ENCODE measurements at regions not wholly inside any gene's neighbourhood (a gene's known extent, or its start where the extent isn't known, plus 50 kb on each side); places are given as distances from the start of the nearest gene placed in this dataset.

DNA sequence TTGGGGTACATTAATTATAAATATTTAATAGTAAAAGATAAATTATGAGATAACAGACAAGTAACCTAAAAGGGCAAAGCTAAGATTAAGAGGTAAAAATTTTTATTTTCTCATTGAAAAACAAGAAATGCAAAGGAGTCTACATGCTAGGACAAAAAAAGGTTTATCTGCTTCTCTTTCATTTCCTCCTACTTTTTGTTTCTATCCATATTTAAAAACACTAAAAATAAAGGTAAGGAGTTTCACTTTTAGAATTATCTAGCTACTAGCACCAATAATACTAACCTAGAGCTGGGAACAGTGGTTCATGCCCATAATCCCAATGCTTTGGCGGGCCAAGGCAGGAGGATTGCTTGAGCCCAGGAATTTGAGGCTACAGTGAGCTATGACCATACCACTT lies 1551.7 kb upstream of the SLC39A10 start:
- no peak overlapping the region for H3K27ac Mint-ChIP-seq
- H3K27me3 Mint-ChIP-seq (ENCODE audit: low read depth), result no peaks in the 10 kb centered on the region
- DNase-seq (ENCODE audit: low spot score) (no peak), ATAC-seq (no peak)
- no peaks in the 10 kb centered on the region for H3K36me3 Mint-ChIP-seq
- H3K9me3 Mint-ChIP-seq, result no peaks in the 10 kb centered on the region
- H3K4me3 Mint-ChIP-seq, result no peak overlapping the region
- H3K4me1 Mint-ChIP-seq, result no peaks in the 10 kb centered on the region
- POLR2A ChIA-PET, result no interaction called here
- CTCF ChIA-PET, result interaction anchor here (0.6 kb wide), 1 partner anchor 825 kb away, joined by 3 read pairs; no protein-coding TSS in a partner anchor
- TF ChIP-seq HMGA2 (CRISPR knock-in tag; IDR thresholded peaks at IDR 0.05) (no peak), GABPB1 (CRISPR knock-in tag; IDR thresholded peaks at IDR 0.05) (no peak), NFYB (CRISPR knock-in tag; conservative IDR thresholded peaks at IDR 0.05; ENCODE audit: low read depth) (no peak), ZNF121 (CRISPR knock-in tag; IDR thresholded peaks at IDR 0.05) (no peak), PRRX2 (CRISPR knock-in tag; IDR thresholded peaks at IDR 0.05) (no peak)

DNA sequence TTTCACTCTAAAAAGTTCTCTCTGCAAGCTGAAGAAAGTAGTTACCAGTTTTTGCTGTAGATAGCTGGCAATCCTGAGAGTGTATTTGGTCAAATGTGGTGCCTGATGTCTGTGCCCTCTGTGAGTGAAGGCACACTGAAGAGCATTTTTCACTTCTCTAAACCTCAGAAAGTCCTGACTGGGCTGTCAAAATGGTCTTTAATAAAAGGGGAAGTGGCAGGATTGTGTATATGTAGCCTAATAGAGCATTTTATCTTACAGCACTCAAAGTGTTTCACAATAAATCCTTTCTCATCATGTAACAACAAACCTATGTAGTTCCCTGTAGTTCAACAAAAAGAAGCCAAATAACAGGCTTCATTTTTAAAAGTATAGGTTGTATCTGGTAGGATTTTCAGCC lies 1552.3 kb upstream of the SLC39A10 start:
- no peak for ATAC-seq
- H3K36me3 Mint-ChIP-seq, result no peaks in the 10 kb centered on the region
- no peaks in the 10 kb centered on the region for H3K9me3 Mint-ChIP-seq
- no peaks in the 10 kb centered on the region for H3K27me3 Mint-ChIP-seq (ENCODE audit: low read depth)
- ChIA-PET CTCF (no interaction called here), POLR2A (no interaction called here)
- DNase-seq (ENCODE audit: low spot score), result no peak
- no peak overlapping the region for H3K27ac Mint-ChIP-seq
- no peaks in the 10 kb centered on the region for H3K4me1 Mint-ChIP-seq
- no peak overlapping the region for H3K4me3 Mint-ChIP-seq
- TF ChIP-seq, protein P1, sequence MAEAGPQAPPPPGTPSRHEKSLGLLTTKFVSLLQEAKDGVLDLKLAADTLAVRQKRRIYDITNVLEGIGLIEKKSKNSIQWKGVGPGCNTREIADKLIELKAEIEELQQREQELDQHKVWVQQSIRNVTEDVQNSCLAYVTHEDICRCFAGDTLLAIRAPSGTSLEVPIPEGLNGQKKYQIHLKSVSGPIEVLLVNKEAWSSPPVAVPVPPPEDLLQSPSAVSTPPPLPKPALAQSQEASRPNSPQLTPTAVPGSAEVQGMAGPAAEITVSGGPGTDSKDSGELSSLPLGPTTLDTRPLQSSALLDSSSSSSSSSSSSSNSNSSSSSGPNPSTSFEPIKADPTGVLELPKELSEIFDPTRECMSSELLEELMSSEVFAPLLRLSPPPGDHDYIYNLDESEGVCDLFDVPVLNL (CRISPR knock-in tag; IDR thresholded peaks at IDR 0.05; ENCODE audit: borderline replicate concordance, low read depth), result no peak
- TF ChIP-seq HMGA2 (CRISPR knock-in tag; IDR thresholded peaks at IDR 0.05) (no peak), NR3C1 (CRISPR knock-in tag; conservative IDR thresholded peaks at IDR 0.05; ENCODE audit: low read depth) (no peak), ETV6 (CRISPR knock-in tag; IDR thresholded peaks at IDR 0.05) (no peak), JUN (CRISPR knock-in tag; IDR thresholded peaks at IDR 0.05) (no peak), ARID4B (CRISPR knock-in tag; IDR thresholded peaks at IDR 0.05; ENCODE audit: borderline replicate concordance) (no peak), CREM (CRISPR knock-in tag; IDR thresholded peaks at IDR 0.05) (no peak)
- TF ChIP-seq, protein P2, sequence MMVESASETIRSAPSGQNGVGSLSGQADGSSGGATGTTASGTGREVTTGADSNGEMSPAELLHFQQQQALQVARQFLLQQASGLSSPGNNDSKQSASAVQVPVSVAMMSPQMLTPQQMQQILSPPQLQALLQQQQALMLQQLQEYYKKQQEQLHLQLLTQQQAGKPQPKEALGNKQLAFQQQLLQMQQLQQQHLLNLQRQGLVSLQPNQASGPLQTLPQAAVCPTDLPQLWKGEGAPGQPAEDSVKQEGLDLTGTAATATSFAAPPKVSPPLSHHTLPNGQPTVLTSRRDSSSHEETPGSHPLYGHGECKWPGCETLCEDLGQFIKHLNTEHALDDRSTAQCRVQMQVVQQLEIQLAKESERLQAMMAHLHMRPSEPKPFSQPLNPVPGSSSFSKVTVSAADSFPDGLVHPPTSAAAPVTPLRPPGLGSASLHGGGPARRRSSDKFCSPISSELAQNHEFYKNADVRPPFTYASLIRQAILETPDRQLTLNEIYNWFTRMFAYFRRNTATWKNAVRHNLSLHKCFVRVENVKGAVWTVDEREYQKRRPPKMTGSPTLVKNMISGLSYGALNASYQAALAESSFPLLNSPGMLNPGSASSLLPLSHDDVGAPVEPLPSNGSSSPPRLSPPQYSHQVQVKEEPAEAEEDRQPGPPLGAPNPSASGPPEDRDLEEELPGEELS (CRISPR knock-in tag; IDR thresholded peaks at IDR 0.05), result no peak
- TF ChIP-seq, protein P3, sequence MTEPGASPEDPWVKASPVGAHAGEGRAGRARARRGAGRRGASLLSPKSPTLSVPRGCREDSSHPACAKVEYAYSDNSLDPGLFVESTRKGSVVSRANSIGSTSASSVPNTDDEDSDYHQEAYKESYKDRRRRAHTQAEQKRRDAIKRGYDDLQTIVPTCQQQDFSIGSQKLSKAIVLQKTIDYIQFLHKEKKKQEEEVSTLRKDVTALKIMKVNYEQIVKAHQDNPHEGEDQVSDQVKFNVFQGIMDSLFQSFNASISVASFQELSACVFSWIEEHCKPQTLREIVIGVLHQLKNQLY (CRISPR knock-in tag; IDR thresholded peaks at IDR 0.05), result no peak
- TF ChIP-seq, protein P4, sequence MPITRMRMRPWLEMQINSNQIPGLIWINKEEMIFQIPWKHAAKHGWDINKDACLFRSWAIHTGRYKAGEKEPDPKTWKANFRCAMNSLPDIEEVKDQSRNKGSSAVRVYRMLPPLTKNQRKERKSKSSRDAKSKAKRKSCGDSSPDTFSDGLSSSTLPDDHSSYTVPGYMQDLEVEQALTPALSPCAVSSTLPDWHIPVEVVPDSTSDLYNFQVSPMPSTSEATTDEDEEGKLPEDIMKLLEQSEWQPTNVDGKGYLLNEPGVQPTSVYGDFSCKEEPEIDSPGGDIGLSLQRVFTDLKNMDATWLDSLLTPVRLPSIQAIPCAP (CRISPR knock-in tag; IDR thresholded peaks at IDR 0.05), result no peak
- TF ChIP-seq, protein P5, sequence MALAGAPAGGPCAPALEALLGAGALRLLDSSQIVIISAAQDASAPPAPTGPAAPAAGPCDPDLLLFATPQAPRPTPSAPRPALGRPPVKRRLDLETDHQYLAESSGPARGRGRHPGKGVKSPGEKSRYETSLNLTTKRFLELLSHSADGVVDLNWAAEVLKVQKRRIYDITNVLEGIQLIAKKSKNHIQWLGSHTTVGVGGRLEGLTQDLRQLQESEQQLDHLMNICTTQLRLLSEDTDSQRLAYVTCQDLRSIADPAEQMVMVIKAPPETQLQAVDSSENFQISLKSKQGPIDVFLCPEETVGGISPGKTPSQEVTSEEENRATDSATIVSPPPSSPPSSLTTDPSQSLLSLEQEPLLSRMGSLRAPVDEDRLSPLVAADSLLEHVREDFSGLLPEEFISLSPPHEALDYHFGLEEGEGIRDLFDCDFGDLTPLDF (CRISPR knock-in tag; IDR thresholded peaks at IDR 0.05), result no peak

All from WTC11 (cell line).